Activated naive CD4-positive, alpha-beta T cell treated with anti-CD3 and anti-CD28 coated beads for 36 hours (primary cell): ENCODE measurements at regions not wholly inside any gene's neighbourhood (a gene's known extent, or its start where the extent isn't known, plus 50 kb on each side); places are given as distances from the start of the nearest gene placed in this dataset.

ENCODE experiments used
- CTCF ChIA-PET: fragments of 350-600 bp; sonication (Branson Sonifier 250); formaldehyde crosslinking; loops from one replicate; lab custom pipeline; 2021; ENCODE audit warnings: antibody characterized with exemption; lab: Charles Lee
- DNase-seq: peaks from one replicate; pipeline ENCODE4 v3.0.0-alpha.2; 2020
- H3K27ac Mint-ChIP-seq: one replicate; pipeline ENCODE4 v1.8.0; 2021; ENCODE audit warnings: mild to moderate bottlenecking, mixed read lengths
- H3K27me3 Mint-ChIP-seq: one replicate; pipeline ENCODE4 v1.8.0; 2021; ENCODE audit warnings: low read depth, mixed read lengths
- H3K36me3 Mint-ChIP-seq: one replicate; pipeline ENCODE4 v1.8.0; 2021; ENCODE audit warnings: low read depth, mixed read lengths
- H3K4me1 Mint-ChIP-seq: one replicate; pipeline ENCODE4 v1.8.0; 2021; ENCODE audit warnings: low read depth, mixed read lengths
- H3K4me3 Mint-ChIP-seq: one replicate; pipeline ENCODE4 v1.8.0; 2021; ENCODE audit warnings: mild to moderate bottlenecking, moderate library complexity, mixed read lengths
- H3K9me3 Mint-ChIP-seq: one replicate; pipeline ENCODE4 v1.8.0; 2021; ENCODE audit warnings: mixed read lengths
- intact Hi-C: fragments of 100-400 bp; cut with micrococcal nuclease; formaldehyde crosslinking; loops from one replicate; pipeline ENCODE4 v1.15.1; 2023

GRCh38 chr7:109224100-109224499 is 654.4 kb downstream of the DNAJB9 start:
- CTCF ChIA-PET: no interaction called here
- H3K27me3 Mint-ChIP-seq: no peaks in the 10 kb centered on the region
- intact Hi-C loops: no loop called here
- no peaks in the 10 kb centered on the region for H3K9me3 Mint-ChIP-seq
- no peaks in the 10 kb centered on the region for H3K36me3 Mint-ChIP-seq
- no peak overlapping the region for H3K4me3 Mint-ChIP-seq
- H3K4me1 Mint-ChIP-seq: no peaks in the 10 kb centered on the region
- no peak for DNase-seq
- H3K27ac Mint-ChIP-seq: no peak overlapping the region

- Mint-ChIP-seq H3K27ac (no peak overlapping the region), H3K27me3 (no peaks in the 10 kb centered on the region), H3K9me3 (no peaks in the 10 kb centered on the region), H3K36me3 (no peaks in the 10 kb centered on the region), H3K4me1 (no peaks in the 10 kb centered on the region), H3K4me3 (no peak overlapping the region)
- no peak for DNase-seq
- CTCF ChIA-PET: no interaction called here
- intact Hi-C loops: no loop called here
Measured at GRCh38 chr7:109226699-109227098, 657.0 kb downstream of the DNAJB9 start.

- no peak for DNase-seq
- CTCF ChIA-PET: no interaction called here
- no peaks in the 10 kb centered on the region for H3K4me1 Mint-ChIP-seq
- intact Hi-C loops: no loop called here
- no peak overlapping the region for H3K27ac Mint-ChIP-seq
- H3K36me3 Mint-ChIP-seq: no peaks in the 10 kb centered on the region
- no peaks in the 10 kb centered on the region for H3K27me3 Mint-ChIP-seq
- H3K9me3 Mint-ChIP-seq: peaks cover 3% of the 10 kb centered on the region
- H3K4me3 Mint-ChIP-seq: no peak overlapping the region
Measured at GRCh38 chr7:109235316-109235715, 665.6 kb downstream of the DNAJB9 start.

GRCh38 chr7:109246330-109247077 is 676.8 kb downstream of the DNAJB9 start:
- DNase-seq: no peak

GRCh38 chr7:109256762-109257560 is 687.3 kb downstream of the DNAJB9 start:
- Mint-ChIP-seq H3K4me3 (no peak overlapping the region), H3K9me3 (peaks cover 5% of the 10 kb centered on the region), H3K36me3 (no peaks in the 10 kb centered on the region), H3K27me3 (no peaks in the 10 kb centered on the region), H3K27ac (no peak overlapping the region), H3K4me1 (no peaks in the 10 kb centered on the region)
- intact Hi-C loops: no loop called here
- no peak for DNase-seq
- CTCF ChIA-PET: no interaction called here

More at GRCh38 chr7:109246330-109247077, 676.8 kb downstream of the DNAJB9 start:
- CTCF ChIA-PET: no interaction called here
- no peaks in the 10 kb centered on the region for H3K27me3 Mint-ChIP-seq
- intact Hi-C loops: no loop called here
- peaks cover 6% of the 10 kb centered on the region for H3K9me3 Mint-ChIP-seq
- no peaks in the 10 kb centered on the region for H3K4me1 Mint-ChIP-seq
- H3K4me3 Mint-ChIP-seq: no peak overlapping the region
- H3K36me3 Mint-ChIP-seq: no peaks in the 10 kb centered on the region
- no peak overlapping the region for H3K27ac Mint-ChIP-seq

GRCh38 chr7:109259151-109259550 is 689.5 kb downstream of the DNAJB9 start:
- Mint-ChIP-seq H3K9me3 (peaks cover 5% of the 10 kb centered on the region), H3K4me3 (no peak overlapping the region), H3K4me1 (no peaks in the 10 kb centered on the region), H3K27ac (no peak overlapping the region), H3K27me3 (no peaks in the 10 kb centered on the region), H3K36me3 (no peaks in the 10 kb centered on the region)
- no peak for DNase-seq
- intact Hi-C loops: no loop called here
- CTCF ChIA-PET: no interaction called here

GRCh38 chr7:109261781-109262180 is 692.1 kb downstream of the DNAJB9 start:
- DNase-seq: no peak
- peaks cover 5% of the 10 kb centered on the region for H3K9me3 Mint-ChIP-seq
- CTCF ChIA-PET: no interaction called here
- intact Hi-C loops: no loop called here
- H3K27me3 Mint-ChIP-seq: no peaks in the 10 kb centered on the region
- no peaks in the 10 kb centered on the region for H3K4me1 Mint-ChIP-seq
- no peaks in the 10 kb centered on the region for H3K36me3 Mint-ChIP-seq
- H3K27ac Mint-ChIP-seq: no peak overlapping the region
- no peak overlapping the region for H3K4me3 Mint-ChIP-seq

GRCh38 chr7:109266610-109267009 is 696.9 kb downstream of the DNAJB9 start:
- Mint-ChIP-seq H3K4me3 (no peak overlapping the region), H3K27me3 (no peaks in the 10 kb centered on the region), H3K36me3 (no peaks in the 10 kb centered on the region), H3K9me3 (peaks cover 4% of the 10 kb centered on the region), H3K27ac (no peak overlapping the region), H3K4me1 (no peaks in the 10 kb centered on the region)
- DNase-seq: no peak
- intact Hi-C loops: no loop called here
- CTCF ChIA-PET: no interaction called here

GRCh38 chr7:109276348-109276747 is 706.7 kb downstream of the DNAJB9 start:
- DNase-seq: no peak
- no peak overlapping the region for H3K27ac Mint-ChIP-seq
- CTCF ChIA-PET: no interaction called here
- H3K36me3 Mint-ChIP-seq: no peaks in the 10 kb centered on the region
- no peaks in the 10 kb centered on the region for H3K4me1 Mint-ChIP-seq
- H3K27me3 Mint-ChIP-seq: no peaks in the 10 kb centered on the region
- no peaks in the 10 kb centered on the region for H3K9me3 Mint-ChIP-seq
- H3K4me3 Mint-ChIP-seq: no peak overlapping the region
- intact Hi-C loops: no loop called here

GRCh38 chr7:109282726-109283125 is 713.1 kb downstream of the DNAJB9 start:
- H3K9me3 Mint-ChIP-seq: peaks cover 6% of the 10 kb centered on the region
- H3K4me3 Mint-ChIP-seq: no peak overlapping the region
- no peaks in the 10 kb centered on the region for H3K4me1 Mint-ChIP-seq
- DNase-seq: no peak
- no peaks in the 10 kb centered on the region for H3K27me3 Mint-ChIP-seq
- no peak overlapping the region for H3K27ac Mint-ChIP-seq
- intact Hi-C loops: no loop called here
- CTCF ChIA-PET: no interaction called here
- H3K36me3 Mint-ChIP-seq: no peaks in the 10 kb centered on the region

GRCh38 chr7:109284943-109285342 is 715.3 kb downstream of the DNAJB9 start:
- Mint-ChIP-seq H3K27me3 (no peaks in the 10 kb centered on the region), H3K36me3 (no peaks in the 10 kb centered on the region), H3K27ac (no peak overlapping the region), H3K4me3 (no peak overlapping the region), H3K4me1 (no peaks in the 10 kb centered on the region), H3K9me3 (peaks cover 6% of the 10 kb centered on the region)
- intact Hi-C loops: no loop called here
- DNase-seq: no peak
- CTCF ChIA-PET: no interaction called here

- H3K9me3 Mint-ChIP-seq: no peaks in the 10 kb centered on the region
- H3K4me3 Mint-ChIP-seq: no peak overlapping the region
- no peaks in the 10 kb centered on the region for H3K27me3 Mint-ChIP-seq
- no peak overlapping the region for H3K27ac Mint-ChIP-seq
- DNase-seq: no peak
- H3K4me1 Mint-ChIP-seq: no peaks in the 10 kb centered on the region
- CTCF ChIA-PET: no interaction called here
- intact Hi-C loops: no loop called here
- H3K36me3 Mint-ChIP-seq: no peaks in the 10 kb centered on the region
Measured at GRCh38 chr7:109295158-109295557, 725.5 kb downstream of the DNAJB9 start.

- intact Hi-C loops: no loop called here
- H3K9me3 Mint-ChIP-seq: peaks cover 6% of the 10 kb centered on the region
- no peak for DNase-seq
- no peaks in the 10 kb centered on the region for H3K36me3 Mint-ChIP-seq
- no peak overlapping the region for H3K4me3 Mint-ChIP-seq
- no peaks in the 10 kb centered on the region for H3K27me3 Mint-ChIP-seq
- no peaks in the 10 kb centered on the region for H3K4me1 Mint-ChIP-seq
- no peak overlapping the region for H3K27ac Mint-ChIP-seq
- CTCF ChIA-PET: no interaction called here
Measured at GRCh38 chr7:109308816-109309215, 739.1 kb downstream of the DNAJB9 start.
